ENCODE measurements at regions not wholly inside any gene's neighbourhood (a gene's known extent, or its start where the extent isn't known, plus 50 kb on each side); places are given as distances from the start of the nearest gene placed in this dataset.
"Not testable (repeated sequence)": the region's sequence is repeated elsewhere in the genome, so short reads cannot be mapped to it uniquely, and the experiment has no call there.

GRCh38 chr14:106026026-106026425, 499.6 kb downstream of the TMEM121 start:
- DNase-seq = no peak

GRCh38 chr14:106027759-106028158, 501.4 kb downstream of the TMEM121 start:
- not testable (repeated sequence) for DNase-seq

- DNase-seq = no peak
These were observed 503.6 kb downstream of the TMEM121 start for GRCh38 chr14:106029959-106030358.

- DNase-seq = no peak
These were observed 511.0 kb downstream of the TMEM121 start for GRCh38 chr14:106037380-106037779.

- no peak for DNase-seq
These were observed 511.9 kb downstream of the TMEM121 start for GRCh38 chr14:106038263-106038662.

GRCh38 chr14:106039400-106039799, 513.0 kb downstream of the TMEM121 start:
- peak; percentile 67 for DNase-seq

GRCh38 chr14:106044515-106044914, 518.1 kb downstream of the TMEM121 start:
- DNase-seq = no peak

- peak; percentile 89 for DNase-seq
These were observed 518.7 kb downstream of the TMEM121 start for GRCh38 chr14:106044949-106045596.

GRCh38 chr14:106051796-106052195, 525.4 kb downstream of the TMEM121 start:
- DNase-seq = no peak

- DNase-seq = no peak
These were observed 528.9 kb downstream of the TMEM121 start for GRCh38 chr14:106055289-106055688.

GRCh38 chr14:106058342-106058741, 532.0 kb downstream of the TMEM121 start:
- no peak for DNase-seq

GRCh38 chr14:106060276-106060975, 534.0 kb downstream of the TMEM121 start:
- no peak for DNase-seq

GRCh38 chr14:106061877-106062500, 535.6 kb downstream of the TMEM121 start:
- DNase-seq = peak; percentile 85

GRCh38 chr14:106062502-106063272, 536.3 kb downstream of the TMEM121 start:
- DNase-seq = no peak

GRCh38 chr14:106067935-106068334, 541.6 kb downstream of the TMEM121 start:
- DNase-seq = no peak

- DNase-seq = peak; percentile 16
These were observed 543.6 kb downstream of the TMEM121 start for GRCh38 chr14:106069804-106070625.

GRCh38 chr14:106080922-106081321, 554.5 kb downstream of the TMEM121 start:
- no peak for DNase-seq

GRCh38 chr14:106081721-106082120, 555.3 kb downstream of the TMEM121 start:
- DNase-seq = not testable (repeated sequence)

GRCh38 chr14:106083082-106083481, 556.7 kb downstream of the TMEM121 start:
- no peak for DNase-seq

GRCh38 chr14:106087837-106088236, 561.5 kb downstream of the TMEM121 start:
- no peak for DNase-seq

GRCh38 chr14:106088860-106089259, 562.5 kb downstream of the TMEM121 start:
- DNase-seq = not testable (repeated sequence)

GRCh38 chr14:106094654-106095189, 568.3 kb downstream of the TMEM121 start:
- DNase-seq = peak; percentile 92
